ENCODE measurements at regions not wholly inside any gene's neighbourhood (a gene's known extent, or its start where the extent isn't known, plus 50 kb on each side); places are given as distances from the start of the nearest gene placed in this dataset.

DNA sequence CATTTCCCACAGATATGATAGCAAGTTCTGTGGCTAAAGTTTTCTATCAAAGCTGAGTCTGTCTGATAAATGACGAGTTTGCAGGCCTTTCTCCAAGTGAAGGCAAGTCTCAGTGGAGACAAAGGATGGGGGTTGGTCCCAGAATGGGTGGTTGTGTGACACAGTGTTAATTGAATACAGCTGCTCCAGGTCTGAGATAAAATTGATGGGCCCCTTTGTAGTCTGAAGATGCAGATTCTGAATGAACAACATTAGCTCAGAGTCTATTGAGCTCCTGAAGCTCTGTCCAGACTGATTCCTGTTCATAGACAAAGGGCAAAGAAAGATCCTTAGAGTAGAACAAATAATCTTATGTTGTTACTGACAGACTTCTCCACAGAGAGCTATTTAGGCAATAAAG, 296.9 kb upstream of the CYRIA start:
- Mint-ChIP-seq H3K36me3 (ENCODE audit: low read depth) (no peaks in the 10 kb centered on the region), H3K9me3 (no peaks in the 10 kb centered on the region), H3K27me3 (ENCODE audit: low read depth) (peaks cover 4% of the 10 kb centered on the region), H3K27ac (peak overlapping the region; percentile 34 to 85 (median 36)), H3K4me1 (peaks cover 7% of the 10 kb centered on the region), H3K4me3 (no peak overlapping the region)
- TF ChIP-seq, protein P1, sequence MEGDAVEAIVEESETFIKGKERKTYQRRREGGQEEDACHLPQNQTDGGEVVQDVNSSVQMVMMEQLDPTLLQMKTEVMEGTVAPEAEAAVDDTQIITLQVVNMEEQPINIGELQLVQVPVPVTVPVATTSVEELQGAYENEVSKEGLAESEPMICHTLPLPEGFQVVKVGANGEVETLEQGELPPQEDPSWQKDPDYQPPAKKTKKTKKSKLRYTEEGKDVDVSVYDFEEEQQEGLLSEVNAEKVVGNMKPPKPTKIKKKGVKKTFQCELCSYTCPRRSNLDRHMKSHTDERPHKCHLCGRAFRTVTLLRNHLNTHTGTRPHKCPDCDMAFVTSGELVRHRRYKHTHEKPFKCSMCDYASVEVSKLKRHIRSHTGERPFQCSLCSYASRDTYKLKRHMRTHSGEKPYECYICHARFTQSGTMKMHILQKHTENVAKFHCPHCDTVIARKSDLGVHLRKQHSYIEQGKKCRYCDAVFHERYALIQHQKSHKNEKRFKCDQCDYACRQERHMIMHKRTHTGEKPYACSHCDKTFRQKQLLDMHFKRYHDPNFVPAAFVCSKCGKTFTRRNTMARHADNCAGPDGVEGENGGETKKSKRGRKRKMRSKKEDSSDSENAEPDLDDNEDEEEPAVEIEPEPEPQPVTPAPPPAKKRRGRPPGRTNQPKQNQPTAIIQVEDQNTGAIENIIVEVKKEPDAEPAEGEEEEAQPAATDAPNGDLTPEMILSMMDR (IDR thresholded peaks at IDR 0.05; ENCODE audit: unreplicated experiment in 3 of 3), result no peak

DNA sequence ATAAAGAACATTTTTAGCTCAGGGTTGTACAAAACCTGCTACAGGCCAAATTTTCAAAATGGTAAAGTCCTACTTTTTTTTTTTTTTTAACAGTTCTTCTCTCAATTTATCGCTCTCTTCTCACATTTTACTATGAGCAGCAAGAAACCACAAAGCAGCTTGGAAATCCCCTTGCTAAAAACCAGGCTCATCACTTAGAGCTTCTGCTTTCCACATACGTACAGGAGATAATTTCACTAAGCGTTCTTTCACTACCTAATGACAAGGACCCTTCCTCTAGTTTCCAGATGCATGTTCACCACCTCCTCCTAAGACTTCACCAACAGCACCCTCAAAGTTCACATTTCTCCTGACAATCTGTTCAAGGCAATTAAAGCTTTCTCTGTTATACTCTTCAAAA, 294.9 kb upstream of the CYRIA start:
- H3K4me3 Mint-ChIP-seq, result no peak overlapping the region
- H3K27me3 Mint-ChIP-seq (ENCODE audit: low read depth), result peaks cover 4% of the 10 kb centered on the region
- H3K27ac Mint-ChIP-seq, result no peak overlapping the region
- no peaks in the 10 kb centered on the region for H3K36me3 Mint-ChIP-seq (ENCODE audit: low read depth)
- TF ChIP-seq, protein P1 (IDR thresholded peaks at IDR 0.05; ENCODE audit: unreplicated experiment in 3 of 3), result no peak
- H3K9me3 Mint-ChIP-seq, result no peaks in the 10 kb centered on the region
- H3K4me1 Mint-ChIP-seq, result peaks cover 7% of the 10 kb centered on the region

DNA sequence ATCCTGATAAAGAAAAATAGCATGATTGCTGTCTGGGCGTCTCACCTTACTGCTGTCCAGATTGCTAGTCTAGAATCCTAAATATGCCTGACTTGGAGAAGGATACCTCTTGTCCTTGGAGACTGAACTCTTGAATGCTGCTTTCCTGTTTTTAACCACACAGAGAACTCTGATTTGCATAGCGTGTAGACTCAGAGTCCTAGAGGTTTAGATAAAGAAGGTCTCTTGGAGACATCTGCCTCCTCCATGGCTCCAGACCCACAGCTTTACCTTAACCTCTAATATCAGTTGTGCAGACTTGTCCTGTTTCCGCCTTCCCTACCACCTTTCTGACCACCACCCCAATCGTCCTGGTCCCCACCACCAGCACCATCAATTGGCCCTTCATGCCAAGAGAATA, 292.6 kb upstream of the CYRIA start:
- peaks cover 7% of the 10 kb centered on the region for H3K4me1 Mint-ChIP-seq
- TF ChIP-seq, protein P1 (IDR thresholded peaks at IDR 0.05; ENCODE audit: unreplicated experiment in 3 of 3), result no peak

DNA sequence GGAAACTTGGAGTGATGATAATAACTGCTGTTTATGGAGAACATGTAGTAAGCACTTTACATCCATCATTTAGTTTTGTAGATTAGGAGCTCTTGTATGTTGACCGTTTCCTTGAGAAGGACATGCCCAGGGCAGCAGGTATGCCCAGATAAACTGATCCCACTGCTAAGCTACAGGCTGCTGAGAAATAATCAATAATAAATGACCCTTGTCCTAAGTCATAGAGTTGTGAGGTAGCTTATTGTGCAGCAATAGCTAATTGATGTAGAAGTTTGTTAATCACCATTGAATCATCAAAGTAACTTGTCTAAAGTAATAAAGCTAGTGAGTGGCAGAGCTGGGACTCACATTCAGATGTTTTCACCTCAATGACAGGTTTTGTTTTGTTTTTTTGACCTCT, 287.2 kb upstream of the CYRIA start:
- no peak overlapping the region for H3K4me3 Mint-ChIP-seq

More for the DNA sequence above, 292.6 kb upstream of the CYRIA start:
- H3K27ac Mint-ChIP-seq, result no peak overlapping the region
- no peaks in the 10 kb centered on the region for H3K9me3 Mint-ChIP-seq
- H3K4me3 Mint-ChIP-seq, result no peak overlapping the region
- H3K36me3 Mint-ChIP-seq (ENCODE audit: low read depth), result no peaks in the 10 kb centered on the region
- H3K27me3 Mint-ChIP-seq (ENCODE audit: low read depth), result peaks cover 4% of the 10 kb centered on the region

DNA sequence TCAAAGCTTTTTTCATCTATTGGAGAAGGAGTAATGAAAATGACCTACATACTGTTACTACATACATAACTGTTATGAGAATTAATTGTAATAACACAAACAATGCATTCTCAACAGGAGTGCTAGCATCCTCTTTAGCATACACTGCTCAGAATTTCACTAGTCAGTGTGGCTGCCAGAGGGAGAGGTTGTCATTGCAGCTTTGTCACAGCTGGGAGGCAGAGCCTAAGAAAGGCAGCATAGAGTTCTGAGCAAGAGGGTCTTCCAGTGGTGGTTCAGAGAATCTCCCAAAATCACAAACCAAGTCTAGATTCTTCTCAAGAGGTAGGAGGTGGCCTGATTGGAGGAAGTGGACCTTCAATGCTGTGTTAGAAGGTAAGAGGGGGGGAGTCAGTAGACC, 286.7 kb upstream of the CYRIA start:
- TF ChIP-seq, protein P1 (IDR thresholded peaks at IDR 0.05; ENCODE audit: unreplicated experiment in 3 of 3), result no peak
- Mint-ChIP-seq H3K4me1 (peaks cover 6% of the 10 kb centered on the region), H3K4me3 (no peak overlapping the region)

More for the DNA sequence above, 287.2 kb upstream of the CYRIA start:
- peaks cover 6% of the 10 kb centered on the region for H3K4me1 Mint-ChIP-seq
- H3K36me3 Mint-ChIP-seq (ENCODE audit: low read depth), result no peaks in the 10 kb centered on the region
- H3K9me3 Mint-ChIP-seq, result no peaks in the 10 kb centered on the region
- peaks cover 4% of the 10 kb centered on the region for H3K27me3 Mint-ChIP-seq (ENCODE audit: low read depth)
- TF ChIP-seq, protein P1 (IDR thresholded peaks at IDR 0.05; ENCODE audit: unreplicated experiment in 3 of 3), result no peak
- H3K27ac Mint-ChIP-seq, result no peak overlapping the region

DNA sequence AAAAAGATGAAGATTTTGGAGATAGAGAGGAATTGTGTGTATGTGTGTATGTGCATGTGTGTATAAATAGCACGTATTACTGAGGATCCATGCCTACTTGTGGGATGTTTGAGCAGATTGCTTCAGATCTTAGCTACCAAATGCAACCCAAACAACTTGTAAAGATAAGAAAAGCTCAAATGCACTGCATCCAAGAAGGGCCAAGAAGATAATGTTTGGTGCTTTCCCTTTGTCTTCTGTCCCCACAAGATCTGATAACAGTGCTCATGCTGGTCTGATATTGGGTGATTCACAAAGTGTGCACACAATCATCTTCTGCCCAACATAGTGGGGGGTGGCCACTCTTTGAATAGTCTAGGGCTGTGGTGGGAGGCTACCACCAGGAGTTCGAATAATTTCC, 284.8 kb upstream of the CYRIA start:
- no peaks in the 10 kb centered on the region for H3K9me3 Mint-ChIP-seq
- H3K36me3 Mint-ChIP-seq (ENCODE audit: low read depth), result no peaks in the 10 kb centered on the region
- H3K4me3 Mint-ChIP-seq, result no peak overlapping the region
- no peak overlapping the region for H3K27ac Mint-ChIP-seq
- peaks cover 6% of the 10 kb centered on the region for H3K4me1 Mint-ChIP-seq
- TF ChIP-seq, protein P1 (IDR thresholded peaks at IDR 0.05; ENCODE audit: unreplicated experiment in 3 of 3), result no peak
- peaks cover 4% of the 10 kb centered on the region for H3K27me3 Mint-ChIP-seq (ENCODE audit: low read depth)

More for the DNA sequence above, 286.7 kb upstream of the CYRIA start:
- Mint-ChIP-seq H3K27ac (no peak overlapping the region), H3K36me3 (ENCODE audit: low read depth) (no peaks in the 10 kb centered on the region), H3K27me3 (ENCODE audit: low read depth) (peaks cover 4% of the 10 kb centered on the region), H3K9me3 (no peaks in the 10 kb centered on the region)
